ENCODE measurements at regions not wholly inside any gene's neighbourhood (a gene's known extent, or its start where the extent isn't known, plus 50 kb on each side); places are given as distances from the start of the nearest gene placed in this dataset.

GRCh38 chr1:99566290-99567021 lies 79.5 kb upstream of the PALMD start (continued):
- TF ChIP-seq ZNF770 (CRISPR knock-in tag; IDR thresholded peaks at IDR 0.05): no peak
- TF ChIP-seq ZNF790 (CRISPR knock-in tag; IDR thresholded peaks at IDR 0.05; ENCODE audit: borderline replicate concordance): no peak
- TF ChIP-seq TCF12 (IDR thresholded peaks at IDR 0.05): no peak
- no peak for TF ChIP-seq TCF12 (CRISPR knock-in tag; IDR thresholded peaks at IDR 0.05)
- TF ChIP-seq ZNF530 (CRISPR knock-in tag; IDR thresholded peaks at IDR 0.05; ENCODE audit: low read depth): no peak
- peak; percentile 61 for TF ChIP-seq SAP130 (CRISPR knock-in tag; IDR thresholded peaks at IDR 0.05; ENCODE audit: low read depth)
- TF ChIP-seq FOXC1 (CRISPR knock-in tag; IDR thresholded peaks at IDR 0.05; ENCODE audit: borderline replicate concordance): no peak
- no peak for TF ChIP-seq KLF13 (CRISPR knock-in tag; IDR thresholded peaks at IDR 0.05)
- no peak for TF ChIP-seq ZBTB8A (CRISPR knock-in tag; IDR thresholded peaks at IDR 0.05; ENCODE audit: borderline replicate concordance, low read depth)
- TF ChIP-seq ZNF768 (CRISPR knock-in tag; IDR thresholded peaks at IDR 0.05): no peak
- no peak for TF ChIP-seq HES4 (CRISPR knock-in tag; IDR thresholded peaks at IDR 0.05; ENCODE audit: borderline replicate concordance)
- TF ChIP-seq IRX3 (CRISPR knock-in tag; IDR thresholded peaks at IDR 0.05; ENCODE audit: borderline replicate concordance, low read depth): no peak
- peak; percentile 53; the same call in 1 of the 2 replicates for TF ChIP-seq ESRRA (CRISPR knock-in tag; IDR thresholded peaks at IDR 0.05; ENCODE audit: low read depth)
- no peak for TF ChIP-seq ZNF761 (CRISPR knock-in tag; conservative IDR thresholded peaks at IDR 0.05)
- no peak for TF ChIP-seq ZSCAN9 (CRISPR knock-in tag; IDR thresholded peaks at IDR 0.05; ENCODE audit: borderline replicate concordance)
- TF ChIP-seq ZNF740 (CRISPR knock-in tag; IDR thresholded peaks at IDR 0.05): no peak
- peak; percentile 40; the same call in 1 of the 2 replicates for TF ChIP-seq RXRA (CRISPR knock-in tag; IDR thresholded peaks at IDR 0.05)
- no peak for TF ChIP-seq GZF1 (CRISPR knock-in tag; IDR thresholded peaks at IDR 0.05)
- no peak; the same call in 1 of the 2 replicates for TF ChIP-seq TCF7L2 (IDR thresholded peaks at IDR 0.05; ENCODE audit: low read depth, low read length)
- no peak for TF ChIP-seq ZNF878 (CRISPR knock-in tag; IDR thresholded peaks at IDR 0.05)
- TF ChIP-seq NFIB (CRISPR knock-in tag; IDR thresholded peaks at IDR 0.05; ENCODE audit: borderline replicate concordance): no peak
- TF ChIP-seq PBX2 (CRISPR knock-in tag; IDR thresholded peaks at IDR 0.05): no peak
- no peak for TF ChIP-seq CHCHD3 (CRISPR knock-in tag; IDR thresholded peaks at IDR 0.05)
- TF ChIP-seq RNF2 (conservative IDR thresholded peaks at IDR 0.05; ENCODE audit: low read depth): no peak
- TF ChIP-seq BRCA1 (CRISPR knock-in tag; IDR thresholded peaks at IDR 0.05): no peak
- TF ChIP-seq PLSCR1 (CRISPR knock-in tag; IDR thresholded peaks at IDR 0.05; ENCODE audit: borderline replicate concordance): no peak
- TF ChIP-seq ZKSCAN8 (CRISPR knock-in tag; IDR thresholded peaks at IDR 0.05; ENCODE audit: borderline replicate concordance): no peak
- TF ChIP-seq ZNF776 (CRISPR knock-in tag; IDR thresholded peaks at IDR 0.05): no peak
